Natural killer cell treated with Interleukin-12 subunit alpha and Interleukin-12 subunit beta and Interleukin-15 and Interleukin-18, amount 100 ng/mL, for 72 hours (primary cell): ENCODE measurements at regions not wholly inside any gene's neighbourhood (a gene's known extent, or its start where the extent isn't known, plus 50 kb on each side); places are given as distances from the start of the nearest gene placed in this dataset.

ENCODE experiments used
- ATAC-seq, 2 donors: fragments of 150-1000 bp; cut with Tn5 transposase in 1 of 2; sonication (Bioruptor Pico), chemical (Tn5 transposase) in 1 of 2; 2 replicates each; pipeline ENCODE4 v1.10.0; 2021
- DNase-seq: peaks from one replicate; pipeline ENCODE4 v3.0.0; 2022; ENCODE audit warnings: low spot score
- H3K27ac Mint-ChIP-seq, 2 donors: 1 replicate in 1 of 2; 2 replicates in 1 of 2; pipeline ENCODE4 v1.8.0; 2022; ENCODE audit warnings: mixed read lengths in 2 of 2, mild to moderate bottlenecking in 1 of 2, moderate library complexity in 1 of 2
- H3K27me3 Mint-ChIP-seq, 2 donors: 1 replicate in 1 of 2; 2 replicates in 1 of 2; pipeline ENCODE4 v1.8.0; 2022; ENCODE audit warnings: mixed read lengths in 2 of 2
- H3K36me3 Mint-ChIP-seq: one replicate; pipeline ENCODE4 v1.8.0; 2022; ENCODE audit warnings: mixed read lengths
- H3K4me1 Mint-ChIP-seq, 2 donors: 1 replicate in 1 of 2; 2 replicates in 1 of 2; pipeline ENCODE4 v1.8.0; 2022; ENCODE audit warnings: low read depth in 2 of 2, mixed read lengths in 2 of 2, mild to moderate bottlenecking in 1 of 2
- H3K4me3 Mint-ChIP-seq: one replicate; pipeline ENCODE4 v1.8.0; 2022; ENCODE audit warnings: mixed read lengths
- H3K9me3 Mint-ChIP-seq: 2 replicates; pipeline ENCODE4 v1.8.0; 2022; ENCODE audit warnings: mixed read lengths

- DNase-seq (no peak), ATAC-seq (no peak)
- Mint-ChIP-seq H3K4me3 (peak overlapping the region; percentile 42), H3K27ac (peak overlapping the region; percentile 3 to 4), H3K36me3 (no peaks in the 10 kb centered on the region), H3K27me3 (no peaks in the 10 kb centered on the region), H3K4me1 (peaks cover 45 to 52% of the 10 kb centered on the region in 2 donors), H3K9me3 (peaks cover 10% of the 10 kb centered on the region)
Observed at GRCh38 chr1:108082738-108083562, 117.2 kb downstream of the SLC25A24 start.

GRCh38 chr1:108082001-108082400 lies 117.0 kb upstream of the VAV3 start:
- peak overlapping the region in 1 of 2 donors; percentile 40 for H3K27ac Mint-ChIP-seq
- peak overlapping the region; percentile 68 for H3K4me3 Mint-ChIP-seq
- ATAC-seq (no peak), DNase-seq (no peak)
- H3K27me3 Mint-ChIP-seq: no peaks in the 10 kb centered on the region
- peaks cover 46 to 55% of the 10 kb centered on the region in 2 donors for H3K4me1 Mint-ChIP-seq
- no peaks in the 10 kb centered on the region for H3K36me3 Mint-ChIP-seq
- H3K9me3 Mint-ChIP-seq: peaks cover 10% of the 10 kb centered on the region

GRCh38 chr1:108080448-108080847 lies 115.5 kb upstream of the VAV3 start:
- Mint-ChIP-seq H3K27me3 (no peaks in the 10 kb centered on the region), H3K4me3 (peak overlapping the region; percentile 68), H3K27ac (peak overlapping the region; percentile 40 to 57), H3K9me3 (peaks cover 10% of the 10 kb centered on the region), H3K36me3 (no peaks in the 10 kb centered on the region), H3K4me1 (peaks cover 46 to 55% of the 10 kb centered on the region in 2 donors)
- peak; percentile 92 to 95 for ATAC-seq
- DNase-seq: peak; percentile 81

- Mint-ChIP-seq H3K36me3 (no peaks in the 10 kb centered on the region), H3K4me3 (peak overlapping the region; percentile 39), H3K27me3 (no peaks in the 10 kb centered on the region), H3K27ac (peak overlapping the region; percentile 57 to 71), H3K4me1 (peaks cover 46 to 55% of the 10 kb centered on the region in 2 donors), H3K9me3 (peaks cover 10% of the 10 kb centered on the region)
- DNase-seq: peak; percentile 62
- peak; percentile 34 to 58 for ATAC-seq
Observed at GRCh38 chr1:108079440-108080025, 114.6 kb upstream of the VAV3 start.

- no peaks in the 10 kb centered on the region for H3K36me3 Mint-ChIP-seq
- peaks cover 44 to 52% of the 10 kb centered on the region in 2 donors for H3K4me1 Mint-ChIP-seq
- H3K27me3 Mint-ChIP-seq: no peaks in the 10 kb centered on the region
- H3K9me3 Mint-ChIP-seq: peaks cover 10% of the 10 kb centered on the region
- H3K4me3 Mint-ChIP-seq: peak overlapping the region; percentile 64
- ATAC-seq (no peak), DNase-seq (no peak)
- peak overlapping the region; percentile 72 to 90 for H3K27ac Mint-ChIP-seq
Observed at GRCh38 chr1:108077991-108078390, 113.0 kb upstream of the VAV3 start.

GRCh38 chr1:108075055-108075454 lies 110.1 kb upstream of the VAV3 start:
- Mint-ChIP-seq H3K27me3 (no peaks in the 10 kb centered on the region), H3K4me3 (no peak overlapping the region), H3K9me3 (no peaks in the 10 kb centered on the region), H3K36me3 (no peaks in the 10 kb centered on the region), H3K4me1 (peaks cover 27 to 31% of the 10 kb centered on the region in 2 donors), H3K27ac (no peak overlapping the region)
- ATAC-seq (no peak), DNase-seq (no peak)

GRCh38 chr1:108072776-108073175 lies 107.8 kb upstream of the VAV3 start:
- Mint-ChIP-seq H3K36me3 (no peaks in the 10 kb centered on the region), H3K4me1 (peaks cover 17% of the 10 kb centered on the region in 2 donors), H3K4me3 (no peak overlapping the region), H3K27ac (no peak overlapping the region), H3K9me3 (no peaks in the 10 kb centered on the region), H3K27me3 (no peaks in the 10 kb centered on the region)
- no peak for ATAC-seq
- DNase-seq: no peak

- no peaks in the 10 kb centered on the region for H3K36me3 Mint-ChIP-seq
- ATAC-seq (no peak), DNase-seq (no peak)
- H3K27ac Mint-ChIP-seq: no peak overlapping the region
- no peaks in the 10 kb centered on the region for H3K9me3 Mint-ChIP-seq
- H3K27me3 Mint-ChIP-seq: no peaks in the 10 kb centered on the region
- H3K4me3 Mint-ChIP-seq: no peak overlapping the region
- H3K4me1 Mint-ChIP-seq: peaks cover 16 to 17% of the 10 kb centered on the region in 2 donors
Observed at GRCh38 chr1:108072212-108072611, 107.2 kb upstream of the VAV3 start.

- ATAC-seq (no peak), DNase-seq (no peak)
- H3K27ac Mint-ChIP-seq: no peak overlapping the region
- no peaks in the 10 kb centered on the region for H3K27me3 Mint-ChIP-seq
- no peaks in the 10 kb centered on the region for H3K9me3 Mint-ChIP-seq
- H3K4me1 Mint-ChIP-seq: peaks cover 16 to 17% of the 10 kb centered on the region in 2 donors
- no peaks in the 10 kb centered on the region for H3K36me3 Mint-ChIP-seq
- no peak overlapping the region for H3K4me3 Mint-ChIP-seq
Observed at GRCh38 chr1:108071601-108072000, 106.6 kb upstream of the VAV3 start.

GRCh38 chr1:108070662-108071061 lies 105.7 kb upstream of the VAV3 start:
- peaks cover 16 to 17% of the 10 kb centered on the region in 2 donors for H3K4me1 Mint-ChIP-seq
- ATAC-seq (no peak), DNase-seq (no peak)
- H3K27ac Mint-ChIP-seq: no peak overlapping the region
- no peaks in the 10 kb centered on the region for H3K9me3 Mint-ChIP-seq
- no peak overlapping the region for H3K4me3 Mint-ChIP-seq
- H3K27me3 Mint-ChIP-seq: no peaks in the 10 kb centered on the region
- no peaks in the 10 kb centered on the region for H3K36me3 Mint-ChIP-seq

- no peaks in the 10 kb centered on the region for H3K9me3 Mint-ChIP-seq
- H3K36me3 Mint-ChIP-seq: peaks cover 3% of the 10 kb centered on the region
- H3K4me1 Mint-ChIP-seq: peaks cover 23 to 26% of the 10 kb centered on the region in 2 donors
- ATAC-seq (no peak), DNase-seq (no peak)
- no peak overlapping the region for H3K27ac Mint-ChIP-seq
- no peaks in the 10 kb centered on the region for H3K27me3 Mint-ChIP-seq
- no peak overlapping the region for H3K4me3 Mint-ChIP-seq
Observed at GRCh38 chr1:108067884-108068540, 103.0 kb upstream of the VAV3 start.

- Mint-ChIP-seq H3K4me1 (peaks cover 20% of the 10 kb centered on the region in 2 donors), H3K36me3 (peaks cover 11% of the 10 kb centered on the region), H3K27me3 (no peaks in the 10 kb centered on the region), H3K4me3 (no peak overlapping the region), H3K27ac (no peak overlapping the region), H3K9me3 (peaks cover 2% of the 10 kb centered on the region)
- DNase-seq (no peak), ATAC-seq (no peak)
Observed at GRCh38 chr1:108066808-108067207, 101.8 kb upstream of the VAV3 start.

GRCh38 chr1:108064255-108064654 lies 99.3 kb upstream of the VAV3 start:
- peaks cover 20% of the 10 kb centered on the region in 2 donors for H3K4me1 Mint-ChIP-seq
- DNase-seq (no peak), ATAC-seq (no peak)
- no peak overlapping the region for H3K4me3 Mint-ChIP-seq
- no peaks in the 10 kb centered on the region for H3K27me3 Mint-ChIP-seq
- H3K27ac Mint-ChIP-seq: no peak overlapping the region
- peaks cover 16% of the 10 kb centered on the region for H3K36me3 Mint-ChIP-seq
- peaks cover 5% of the 10 kb centered on the region for H3K9me3 Mint-ChIP-seq

- no peak overlapping the region for H3K27ac Mint-ChIP-seq
- H3K27me3 Mint-ChIP-seq: no peaks in the 10 kb centered on the region
- H3K9me3 Mint-ChIP-seq: peaks cover 5% of the 10 kb centered on the region
- peak overlapping the region; percentile 35 for H3K4me3 Mint-ChIP-seq
- ATAC-seq: peak in 1 of 2 donors; percentile 41
- H3K36me3 Mint-ChIP-seq: peaks cover 16% of the 10 kb centered on the region
- H3K4me1 Mint-ChIP-seq: peaks cover 20% of the 10 kb centered on the region in 2 donors
- no peak for DNase-seq
Observed at GRCh38 chr1:108063703-108064102, 98.7 kb upstream of the VAV3 start.
